Neuronal stem cell (in vitro differentiated cells): ENCODE measurements at regions not wholly inside any gene's neighbourhood (a gene's known extent, or its start where the extent isn't known, plus 50 kb on each side); places are given as distances from the start of the nearest gene placed in this dataset.

Source experiments
- DNase-seq: peaks from one replicate; pipeline ENCODE4 v3.0.0-alpha.2; 2013; ENCODE audit warnings: low spot score
- H2AFZ ChIP-seq: one replicate; pipeline ENCODE4 v1.6.1; 2013; ENCODE audit warnings: mild to moderate bottlenecking, low read length, inconsistent platforms
- H2AK5ac ChIP-seq: 2 replicates; pipeline ENCODE4 v1.6.1; 2013; ENCODE audit warnings: low read depth, mild to moderate bottlenecking, inconsistent platforms, low read length, moderate library complexity, mixed read lengths
- H2BK120ac ChIP-seq: 2 replicates; pipeline ENCODE4 v1.6.1; 2013; ENCODE audit warnings: low read depth, mild to moderate bottlenecking, inconsistent platforms, low read length, moderate library complexity, mixed read lengths
- H2BK12ac ChIP-seq: one replicate; pipeline ENCODE4 v1.6.1; 2013; ENCODE audit warnings: low read length, inconsistent platforms
- H2BK15ac ChIP-seq: 2 replicates; pipeline ENCODE4 v1.6.1; 2013; ENCODE audit warnings: mild to moderate bottlenecking, low read length, inconsistent platforms, mixed read lengths
- H2BK5ac ChIP-seq: one replicate; pipeline ENCODE4 v1.6.1; 2013; ENCODE audit warnings: inconsistent platforms, mild to moderate bottlenecking, low read length, moderate library complexity
- H3K14ac ChIP-seq: one replicate; pipeline ENCODE4 v1.6.1; 2013; ENCODE audit warnings: low read length, inconsistent platforms
- H3K18ac ChIP-seq: 2 replicates; pipeline ENCODE4 v1.6.1; 2013; ENCODE audit warnings: low read length, inconsistent platforms
- H3K23ac ChIP-seq: 2 replicates; pipeline ENCODE4 v1.6.1; 2013; ENCODE audit warnings: low read depth, mild to moderate bottlenecking, mixed read lengths, low read length, inconsistent platforms; ENCODE audit not compliant: poor library complexity
- H3K27ac ChIP-seq: replicated peaks from 3 replicates; pipeline ENCODE4 v1.5.1; 2013; ENCODE audit warnings: low read length, inconsistent platforms
- H3K27me3 ChIP-seq, 3 experiments: 2 replicates each; pipeline ENCODE4 v1.6.1; 2013; ENCODE audit warnings: low read length in 3 of 3, mild to moderate bottlenecking in 2 of 3, inconsistent platforms in 1 of 3, low read depth in 1 of 3, mixed read lengths in 1 of 3, moderate library complexity in 1 of 3; ENCODE audit not compliant: control insufficient read depth in 3 of 3, insufficient read depth in 3 of 3
- H3K36me3 ChIP-seq, 2 donors: replicated peaks in 1 of 2; 2 replicates each; pipeline ENCODE4 v1.6.1; 2013; ENCODE audit warnings: low read length in 2 of 2; ENCODE audit not compliant: control insufficient read depth in 2 of 2, insufficient read depth in 2 of 2
- H3K4ac ChIP-seq: 2 replicates; pipeline ENCODE4 v1.6.1; 2013; ENCODE audit warnings: inconsistent platforms, mild to moderate bottlenecking, low read length, moderate library complexity
- H3K4me1 ChIP-seq, 2 donors: 1 replicate in 1 of 2; 2 replicates in 1 of 2; pipeline ENCODE4 v1.6.1; 2013; ENCODE audit warnings: low read length in 2 of 2, low read depth in 1 of 2; ENCODE audit not compliant: control insufficient read depth in 2 of 2, insufficient read depth in 1 of 2
- H3K4me2 ChIP-seq: one replicate; pipeline ENCODE4 v1.6.1; 2013; ENCODE audit warnings: mild to moderate bottlenecking, low read length, inconsistent platforms; ENCODE audit not compliant: insufficient read depth, poor library complexity, severe bottlenecking
- H3K4me3 ChIP-seq, 2 donors: 2 replicates each; pipeline ENCODE4 v1.5.1; 2013; ENCODE audit warnings: low read length in 2 of 2, mild to moderate bottlenecking in 2 of 2, inconsistent platforms in 1 of 2, moderate library complexity in 1 of 2
- H3K79me1 ChIP-seq: one replicate; pipeline ENCODE4 v1.6.1; 2013; ENCODE audit warnings: low read depth, mild to moderate bottlenecking, inconsistent platforms, low read length, moderate library complexity
- H3K9ac ChIP-seq: one replicate; pipeline ENCODE4 v1.6.1; 2013; ENCODE audit warnings: mild to moderate bottlenecking, low read depth, low read length, inconsistent platforms; ENCODE audit not compliant: poor library complexity
- H3K9me3 ChIP-seq, 2 donors: replicated peaks in 1 of 2; 2 replicates each; pipeline versions ENCODE3 to v1.6.1; 2013; ENCODE audit warnings: low read length in 2 of 2, mild to moderate bottlenecking in 2 of 2, inconsistent platforms in 1 of 2, low read depth in 1 of 2, mixed read lengths in 1 of 2, moderate library complexity in 1 of 2; ENCODE audit not compliant: control insufficient read depth in 2 of 2, insufficient read depth in 1 of 2
- H4K8ac ChIP-seq: one replicate; pipeline ENCODE4 v1.6.1; 2013; ENCODE audit warnings: low read depth, mild to moderate bottlenecking, inconsistent platforms, low read length, moderate library complexity
- H4K91ac ChIP-seq: one replicate; pipeline ENCODE4 v1.6.1; 2013; ENCODE audit warnings: low read length, low read depth, mild to moderate bottlenecking, inconsistent platforms; ENCODE audit not compliant: poor library complexity
- WGBS, 2 donors: extraction: QIAGEN DNeasy Blood & Tissue Kit; methylation state at CpG; one replicate each; pipeline ENCODE4 v1.1.7; 2013; ENCODE audit warnings: missing lambda C conversion rate in 2 of 2, mixed read lengths in 1 of 2; ENCODE audit not compliant: insufficient read length in 2 of 2, insufficient replicate concordance in 1 of 2; ENCODE audit errors: extremely low coverage in 2 of 2; 5-methylcytosine and 5-hydroxymethylcytosine counted together

- Histone ChIP-seq H3K4me1 (peaks cover 0 to 10% of the 10 kb centered on the region in 2 donors), H2AFZ (peak overlapping the region; percentile 2), H3K27me3 (peaks cover 0 to 9% (median 7%) of the 10 kb centered on the region in 3 experiments), H3K4me3 (no peak overlapping the region), H2AK5ac (no peak overlapping the region), H2BK120ac (no peak overlapping the region), H3K9me3 (no peaks in the 10 kb centered on the region), H3K27ac (peak overlapping the region; percentile 6), H3K23ac (no peak overlapping the region), H3K4me2 (peak overlapping the region; percentile 64), H2BK15ac (peak overlapping the region; percentile 94), H3K4ac (no peak overlapping the region), H4K91ac (no peak overlapping the region), H3K36me3 (no peaks in the 10 kb centered on the region), H2BK5ac (no peak overlapping the region), H4K8ac (peak overlapping the region; percentile 72), H3K79me1 (no peaks in the 10 kb centered on the region), H2BK12ac (peak overlapping the region; percentile 73), H3K9ac (peak overlapping the region; percentile 21), H3K14ac (no peak overlapping the region), H3K18ac (peak overlapping the region; percentile 48)
- peak; percentile 48 for DNase-seq
- no CpG with 5 or more reads among the region's 14 CpGs for WGBS, 2 donors
Measured at GRCh38 chr10:42952349-42952748, 124.5 kb upstream of the RET start.

GRCh38 chr10:42952931-42953683 is 123.8 kb upstream of the RET start:
- Histone ChIP-seq H2BK12ac (peak overlapping the region; percentile 87), H3K27ac (no peak overlapping the region), H3K18ac (peak overlapping the region; percentile 90), H4K91ac (no peak overlapping the region), H3K14ac (peak overlapping the region; percentile 79), H3K27me3 (peaks cover 0 to 9% (median 7%) of the 10 kb centered on the region in 3 experiments), H3K9ac (no peak overlapping the region), H2BK5ac (no peak overlapping the region), H4K8ac (peak overlapping the region; percentile 58), H2BK120ac (peak overlapping the region; percentile 35), H3K4me2 (no peak overlapping the region), H3K4me3 (no peak overlapping the region), H3K4me1 (peaks cover 0 to 10% of the 10 kb centered on the region in 2 donors), H2AK5ac (peak overlapping the region; percentile 33), H3K23ac (peak overlapping the region; percentile 58), H2BK15ac (peak overlapping the region; percentile 6), H3K9me3 (no peaks in the 10 kb centered on the region), H3K79me1 (no peaks in the 10 kb centered on the region), H2AFZ (no peak overlapping the region), H3K4ac (no peak overlapping the region), H3K36me3 (no peaks in the 10 kb centered on the region)
- DNase-seq, result no peak
- WGBS, 2 donors, result no CpG with 5 or more reads among the region's 13 CpGs

GRCh38 chr10:42953684-42954674 is 122.9 kb upstream of the RET start:
- DNase-seq, result no peak
- Histone ChIP-seq H3K23ac (peak overlapping the region; percentile 3), H2BK12ac (peak overlapping the region; percentile 30), H3K79me1 (no peaks in the 10 kb centered on the region), H3K27me3 (peaks cover 0 to 9% (median 7%) of the 10 kb centered on the region in 3 experiments), H3K36me3 (no peaks in the 10 kb centered on the region), H3K9ac (no peak overlapping the region), H2AK5ac (peak overlapping the region; percentile 95), H3K14ac (no peak overlapping the region), H2BK5ac (no peak overlapping the region), H2AFZ (no peak overlapping the region), H3K27ac (no peak overlapping the region), H3K18ac (peak overlapping the region; percentile 13), H3K4me1 (peaks cover 0 to 10% of the 10 kb centered on the region in 2 donors), H3K4ac (no peak overlapping the region), H4K8ac (no peak overlapping the region), H2BK120ac (no peak overlapping the region), H3K4me3 (no peak overlapping the region), H2BK15ac (peak overlapping the region; percentile 21), H3K9me3 (no peaks in the 10 kb centered on the region), H4K91ac (no peak overlapping the region), H3K4me2 (no peak overlapping the region)
- WGBS, 2 donors, result no CpG with 5 or more reads among the region's 20 CpGs
